NT2/D1 (cell line): ENCODE measurements at regions not wholly inside any gene's neighbourhood (a gene's known extent, or its start where the extent isn't known, plus 50 kb on each side); places are given as distances from the start of the nearest gene placed in this dataset.

Experiments
- SUZ12 ChIP-seq: IDR thresholded peaks from 2 replicates; pipeline ENCODE4 v1.6.1; 2011; ENCODE audit not compliant: insufficient read length, insufficient read depth; ENCODE audit errors: extremely low read depth
- YY1 ChIP-seq: IDR thresholded peaks from 2 replicates; pipeline ENCODE4 v1.6.1; 2011; ENCODE audit not compliant: insufficient read length, insufficient read depth
- ZNF274 ChIP-seq: IDR thresholded peaks from 2 replicates; pipeline ENCODE4 v1.6.1; 2011; ENCODE audit warnings: mild to moderate bottlenecking, low read depth, low read length

DNA sequence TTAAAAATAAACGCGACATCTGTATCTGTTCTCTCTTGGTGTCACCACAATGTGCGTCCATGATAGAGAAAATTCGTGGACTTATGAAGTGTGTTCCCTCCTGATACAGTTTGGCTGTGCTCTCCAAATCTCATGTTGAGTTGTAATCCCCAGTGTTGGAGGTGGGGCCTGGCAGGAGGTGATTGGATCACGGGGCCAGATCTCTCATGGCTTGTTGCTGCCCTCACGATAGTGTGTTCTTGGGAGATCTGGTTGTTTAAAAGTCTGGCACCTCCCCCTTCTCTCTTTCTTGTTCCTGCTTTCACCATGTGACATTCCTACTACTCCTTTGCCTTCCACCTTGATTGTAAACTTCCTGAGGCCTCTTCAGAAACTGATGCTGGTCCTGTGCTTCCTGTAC is 229.4 kb upstream of the MYO3A start:
- TF ChIP-seq SUZ12 = no peak
- no peak for TF ChIP-seq ZNF274
- no peak for TF ChIP-seq YY1
